ENCODE measurements at regions not wholly inside any gene's neighbourhood (a gene's known extent, or its start where the extent isn't known, plus 50 kb on each side); places are given as distances from the start of the nearest gene placed in this dataset.

DNA sequence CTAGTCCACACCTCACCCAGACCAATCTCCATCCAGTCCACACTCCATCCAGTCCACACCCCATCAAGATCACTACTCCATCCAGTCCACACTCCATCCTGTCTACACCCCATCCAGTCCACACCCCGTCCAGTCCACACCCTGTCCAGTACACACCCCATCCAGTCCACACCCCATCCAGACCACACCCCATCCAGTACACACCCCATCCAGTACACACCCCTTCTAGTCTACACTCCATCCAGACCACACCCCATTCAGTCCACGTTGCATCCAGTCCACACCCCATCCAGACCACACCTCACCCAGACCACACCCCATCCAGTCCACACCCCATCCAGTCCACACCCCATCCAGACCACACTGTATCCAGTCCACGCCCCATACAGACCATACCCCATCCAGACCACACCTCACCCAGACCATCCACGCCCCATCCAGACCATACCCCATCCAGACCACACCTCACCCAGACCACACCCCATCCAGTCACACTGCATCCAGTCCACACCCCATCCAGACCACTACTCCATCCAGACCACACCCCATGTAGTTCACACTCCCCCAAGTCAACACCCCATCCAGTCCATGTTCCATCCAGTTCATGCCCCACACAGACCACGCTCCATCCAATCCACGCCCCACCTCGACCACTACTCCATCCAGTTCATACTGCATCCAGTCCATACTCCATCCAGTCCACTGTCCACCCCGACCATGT, 116.6 kb upstream of the RTL1 start:
- TF ChIP-seq, protein P1, sequence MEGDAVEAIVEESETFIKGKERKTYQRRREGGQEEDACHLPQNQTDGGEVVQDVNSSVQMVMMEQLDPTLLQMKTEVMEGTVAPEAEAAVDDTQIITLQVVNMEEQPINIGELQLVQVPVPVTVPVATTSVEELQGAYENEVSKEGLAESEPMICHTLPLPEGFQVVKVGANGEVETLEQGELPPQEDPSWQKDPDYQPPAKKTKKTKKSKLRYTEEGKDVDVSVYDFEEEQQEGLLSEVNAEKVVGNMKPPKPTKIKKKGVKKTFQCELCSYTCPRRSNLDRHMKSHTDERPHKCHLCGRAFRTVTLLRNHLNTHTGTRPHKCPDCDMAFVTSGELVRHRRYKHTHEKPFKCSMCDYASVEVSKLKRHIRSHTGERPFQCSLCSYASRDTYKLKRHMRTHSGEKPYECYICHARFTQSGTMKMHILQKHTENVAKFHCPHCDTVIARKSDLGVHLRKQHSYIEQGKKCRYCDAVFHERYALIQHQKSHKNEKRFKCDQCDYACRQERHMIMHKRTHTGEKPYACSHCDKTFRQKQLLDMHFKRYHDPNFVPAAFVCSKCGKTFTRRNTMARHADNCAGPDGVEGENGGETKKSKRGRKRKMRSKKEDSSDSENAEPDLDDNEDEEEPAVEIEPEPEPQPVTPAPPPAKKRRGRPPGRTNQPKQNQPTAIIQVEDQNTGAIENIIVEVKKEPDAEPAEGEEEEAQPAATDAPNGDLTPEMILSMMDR (IDR thresholded peaks at IDR 0.05; ENCODE audit: extremely low read depth in 1 of 2, insufficient read depth in 1 of 2, low read depth in 1 of 2, low read length in 2 of 2): no peak
- TF ChIP-seq POLR2A (IDR thresholded peaks at IDR 0.05; ENCODE audit: low read depth, low read length) (no peak), POLR2AphosphoS5 (IDR thresholded peaks at IDR 0.05; ENCODE audit: insufficient read depth, low read depth, low read length) (no peak), MYC (IDR thresholded peaks at IDR 0.05; ENCODE audit: low read depth, low read length) (no peak), EZH2 (IDR thresholded peaks at IDR 0.05; ENCODE audit: borderline replicate concordance, low read depth, low read length, severe bottlenecking) (no peak), FOS (IDR thresholded peaks at IDR 0.05; ENCODE audit: borderline replicate concordance, insufficient read depth, low read length) (no peak)
- TF ChIP-seq, protein P2, sequence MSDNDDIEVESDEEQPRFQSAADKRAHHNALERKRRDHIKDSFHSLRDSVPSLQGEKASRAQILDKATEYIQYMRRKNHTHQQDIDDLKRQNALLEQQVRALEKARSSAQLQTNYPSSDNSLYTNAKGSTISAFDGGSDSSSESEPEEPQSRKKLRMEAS (IDR thresholded peaks at IDR 0.05; ENCODE audit: insufficient read depth, insufficient read length): no peak

All from endothelial cell of umbilical vein (primary cell).